HG03135 (cell line): ENCODE measurements at regions not wholly inside any gene's neighbourhood (a gene's known extent, or its start where the extent isn't known, plus 50 kb on each side); places are given as distances from the start of the nearest gene placed in this dataset.
"Not testable (repeated sequence)": the region's sequence is repeated elsewhere in the genome, so short reads cannot be mapped to it uniquely, and the experiment has no call there.

Experiments used
- ATAC-seq: cut with Tn5 transposase; IDR thresholded peaks from one replicate; pipeline ENCODE4 v1.9.1; 2021; ENCODE audit warnings: mild to moderate bottlenecking, moderate library complexity; ENCODE audit not compliant: unreplicated experiment

DNA sequence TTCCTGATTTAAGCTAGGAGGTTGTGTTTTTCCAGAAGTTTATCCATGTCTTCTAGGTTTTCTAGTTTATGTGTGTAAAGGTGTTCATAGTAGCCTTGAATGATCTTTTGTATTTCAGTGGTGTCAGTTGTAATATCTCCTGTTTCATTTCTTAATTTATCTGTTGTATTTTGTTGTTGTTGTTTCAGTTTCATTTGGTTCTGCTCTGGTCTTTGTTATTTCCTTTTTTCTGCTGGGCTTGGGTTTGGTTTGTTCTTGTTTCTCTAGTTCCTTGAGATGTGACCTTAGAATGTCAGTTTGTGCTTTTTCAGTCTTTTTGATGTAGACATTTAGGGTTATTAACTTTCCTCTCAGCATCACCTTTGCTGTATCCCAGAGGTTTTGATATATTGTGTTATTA, 62.8 kb downstream of the SCP2D1 start:
- ATAC-seq, result not testable (repeated sequence)

DNA sequence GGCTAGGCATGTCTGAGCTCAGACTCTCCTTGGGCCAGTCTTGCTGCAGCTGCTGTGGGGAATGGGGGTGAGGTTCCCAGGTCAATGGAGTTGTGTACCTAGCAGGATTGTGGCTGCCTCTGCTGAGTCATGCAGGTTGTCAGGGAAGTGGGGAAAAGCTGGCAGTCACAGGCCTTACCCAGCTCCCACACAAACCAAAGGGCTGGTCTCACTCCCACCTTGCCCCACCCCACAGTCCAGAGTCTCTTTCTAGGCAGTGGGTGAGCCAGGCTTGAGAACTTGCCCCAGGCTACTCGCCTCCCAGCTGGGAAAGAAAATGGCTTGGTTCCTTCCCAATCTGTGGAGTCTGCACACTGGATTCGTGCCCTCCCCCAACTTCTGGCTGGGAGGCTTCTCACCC, 65.7 kb downstream of the SCP2D1 start:
- no peak for ATAC-seq

DNA sequence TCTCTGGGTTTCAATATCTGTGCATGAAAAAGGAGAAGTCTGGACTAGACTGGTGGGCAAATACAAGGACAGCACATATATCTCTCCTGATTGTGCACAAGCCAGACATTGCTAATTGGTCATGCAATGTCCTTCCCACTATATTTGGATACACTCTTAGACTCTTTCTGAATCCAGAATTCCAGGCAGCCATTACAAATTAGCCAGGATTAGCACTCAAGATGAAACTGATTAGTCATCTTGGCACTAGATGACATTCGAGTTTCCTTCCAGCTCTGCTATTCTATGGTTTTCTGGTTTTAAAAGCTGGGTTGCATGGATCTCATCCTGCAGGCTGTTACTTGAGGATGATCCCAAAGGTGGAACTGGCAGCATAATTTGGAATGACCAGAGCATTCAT, 73.2 kb downstream of the SCP2D1 start:
- ATAC-seq, result no peak

DNA sequence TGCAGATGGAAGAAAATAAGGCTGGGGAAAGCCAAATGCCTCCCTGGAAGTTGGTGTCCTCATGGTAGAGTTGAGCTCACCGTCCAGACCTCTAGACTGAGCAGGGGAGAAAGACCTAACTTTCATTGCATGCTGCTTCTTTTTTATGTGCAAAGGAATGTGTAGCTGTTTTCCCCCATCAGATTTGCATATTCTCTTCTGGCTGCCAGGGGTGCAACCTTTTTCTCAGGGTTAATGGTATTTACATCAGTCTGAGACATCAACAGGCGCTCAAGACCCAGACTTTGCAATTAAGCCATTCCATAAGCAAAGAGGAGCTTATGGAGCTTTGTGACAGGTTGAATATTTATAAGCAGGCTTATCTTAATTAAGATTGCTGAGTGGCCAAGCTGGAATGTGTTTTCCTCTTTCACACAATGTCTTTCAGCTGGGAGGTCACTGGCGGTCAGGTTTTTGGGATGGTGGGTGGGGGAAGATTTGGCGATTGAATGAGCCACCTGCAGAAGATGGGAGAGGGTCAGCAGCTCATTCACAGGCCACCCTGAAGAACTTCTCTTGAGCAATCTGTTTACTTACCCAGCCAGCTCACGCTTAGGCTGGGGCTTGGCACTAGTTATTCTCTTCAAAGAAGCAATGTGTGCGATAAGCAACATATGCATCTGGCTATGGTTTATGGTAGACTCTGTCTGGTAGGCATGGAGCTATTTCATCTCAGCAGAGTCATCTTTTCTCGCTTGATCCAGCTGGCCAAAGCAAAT, 88.6 kb downstream of the SCP2D1 start:
- ATAC-seq, result no peak

DNA sequence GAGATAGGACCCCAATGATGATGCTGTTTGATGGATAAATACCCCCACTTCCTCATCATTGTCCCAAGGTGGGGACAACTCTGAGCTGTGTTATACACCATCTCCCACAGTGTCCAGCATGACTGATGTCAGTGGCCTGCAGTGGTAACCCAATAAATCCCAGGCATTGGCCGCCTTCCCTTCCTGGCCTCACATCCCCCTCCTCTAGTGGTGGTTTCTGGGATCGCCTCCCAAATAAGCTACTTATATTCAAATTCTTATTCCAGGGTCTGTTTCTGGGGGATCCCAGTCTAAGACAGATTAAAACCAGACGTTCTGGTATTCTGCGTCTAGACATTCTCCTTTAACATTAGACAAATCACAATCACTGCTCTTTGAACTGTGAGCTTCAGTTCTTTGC, 90.6 kb downstream of the SCP2D1 start:
- ATAC-seq, result no peak

DNA sequence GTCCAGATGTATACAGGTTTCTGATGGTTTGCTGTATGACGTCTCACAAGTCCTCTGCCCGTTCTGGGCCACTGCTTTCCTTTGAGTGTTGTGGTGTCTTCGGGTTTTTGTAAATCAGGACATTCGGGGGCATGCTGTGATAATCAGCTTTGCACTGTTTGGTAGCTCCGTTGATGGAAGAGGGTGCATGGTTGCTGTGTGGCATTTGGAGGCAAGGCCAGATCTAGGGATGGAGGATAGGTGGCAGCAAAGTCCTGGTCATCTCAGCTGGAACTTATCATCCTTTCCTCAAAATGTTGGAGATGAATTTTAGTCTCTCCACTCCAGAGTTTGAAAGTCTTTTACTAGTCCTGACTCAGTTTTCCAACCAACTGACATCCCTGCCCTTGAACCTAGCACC, 91.0 kb downstream of the SCP2D1 start:
- ATAC-seq, result no peak

DNA sequence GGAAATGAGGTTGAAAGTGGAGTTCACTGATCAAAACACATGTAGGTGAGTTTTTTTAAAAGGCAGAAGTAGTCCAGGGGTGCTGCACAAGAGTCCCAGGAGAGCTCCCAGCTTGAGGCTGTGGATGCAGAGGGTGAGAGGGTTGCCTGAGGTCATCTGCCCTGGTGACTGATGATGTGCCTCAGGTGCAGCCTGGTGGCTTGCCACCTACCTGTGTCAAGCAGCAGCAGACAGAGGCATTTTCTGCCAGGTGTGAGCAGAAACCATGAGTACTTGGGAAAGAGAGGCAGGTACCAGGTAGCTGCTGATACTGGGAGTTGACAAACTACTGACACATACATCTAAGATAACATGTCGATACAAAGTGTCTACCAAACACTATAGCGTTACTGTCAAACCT, 92.5 kb downstream of the SCP2D1 start:
- no peak for ATAC-seq

DNA sequence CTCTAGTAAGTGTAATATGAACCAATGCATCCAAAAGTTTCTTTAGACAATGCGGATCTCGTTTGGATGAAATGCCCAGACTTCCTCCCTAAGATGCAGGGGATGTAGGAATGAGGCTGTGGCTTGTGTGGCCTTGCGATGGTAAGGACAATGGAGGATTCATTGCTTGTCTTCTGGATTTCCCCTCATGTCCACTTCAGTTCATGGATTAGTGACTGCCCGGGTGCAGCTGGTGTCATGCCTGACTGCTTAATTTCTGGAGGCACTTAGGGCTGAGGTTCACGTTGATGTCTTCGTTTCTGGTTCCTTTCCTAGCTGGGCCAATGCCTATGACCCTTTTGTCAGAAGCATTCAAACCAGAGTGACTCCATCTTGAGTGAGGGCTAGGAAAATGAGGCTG, 93.8 kb downstream of the SCP2D1 start:
- ATAC-seq, result no peak

DNA sequence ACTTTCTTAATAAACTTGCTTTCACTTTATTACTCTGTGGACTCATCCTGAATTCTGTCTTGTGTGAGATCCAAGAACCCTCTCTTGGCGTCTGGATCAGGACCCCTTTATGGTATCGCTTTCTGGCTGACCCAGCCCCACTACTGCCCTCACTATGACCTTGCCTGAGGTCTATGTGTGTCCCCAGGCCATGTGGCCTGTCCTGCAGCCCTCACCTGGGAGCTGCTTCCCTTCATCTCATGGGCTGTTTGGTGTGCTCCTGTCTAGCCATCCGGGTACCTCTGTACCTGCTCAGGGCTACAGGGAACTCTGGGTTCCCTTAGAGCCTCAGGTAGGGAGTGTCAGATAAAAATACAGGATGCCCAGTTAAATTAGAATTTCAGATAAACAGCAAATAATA, 94.5 kb downstream of the SCP2D1 start:
- no peak for ATAC-seq

DNA sequence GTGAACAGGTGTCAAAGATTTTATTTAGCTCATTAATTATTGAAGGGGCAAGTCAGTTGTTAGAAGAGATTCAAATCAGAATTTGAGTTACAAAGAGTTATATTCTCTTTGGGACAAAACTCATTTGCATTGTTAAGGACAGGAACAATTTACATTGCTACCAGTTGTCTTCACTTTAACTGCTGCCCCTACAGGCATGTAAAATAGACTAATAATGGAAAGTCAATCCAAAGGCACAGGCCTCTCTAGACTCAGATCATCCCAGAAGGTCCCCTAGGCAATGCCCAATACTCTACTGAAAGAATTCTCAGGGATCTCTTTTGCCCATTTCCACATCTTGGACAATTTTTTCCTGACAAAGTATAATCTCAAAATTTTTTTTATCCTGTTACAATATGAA, 95.7 kb downstream of the SCP2D1 start:
- no peak for ATAC-seq

DNA sequence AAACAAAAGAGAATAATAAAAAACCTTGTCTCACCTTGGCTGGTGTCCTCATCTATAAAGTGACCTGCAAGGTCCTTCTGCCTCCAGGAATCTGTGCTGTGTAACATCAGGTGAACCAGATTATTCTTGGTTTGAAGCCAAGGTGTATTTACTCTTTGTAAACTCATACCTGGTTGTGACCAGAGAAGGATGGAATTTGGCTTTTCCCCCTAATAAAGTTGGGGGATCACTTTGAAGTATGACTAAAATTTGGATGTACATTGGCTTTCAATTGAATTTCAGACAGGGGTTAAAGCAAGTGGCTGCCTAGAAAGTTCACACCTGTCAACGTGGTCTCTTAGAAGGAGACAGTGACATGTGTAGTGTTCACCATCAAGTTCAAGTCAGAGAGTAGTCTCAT, 100.1 kb downstream of the SCP2D1 start:
- no peak for ATAC-seq

DNA sequence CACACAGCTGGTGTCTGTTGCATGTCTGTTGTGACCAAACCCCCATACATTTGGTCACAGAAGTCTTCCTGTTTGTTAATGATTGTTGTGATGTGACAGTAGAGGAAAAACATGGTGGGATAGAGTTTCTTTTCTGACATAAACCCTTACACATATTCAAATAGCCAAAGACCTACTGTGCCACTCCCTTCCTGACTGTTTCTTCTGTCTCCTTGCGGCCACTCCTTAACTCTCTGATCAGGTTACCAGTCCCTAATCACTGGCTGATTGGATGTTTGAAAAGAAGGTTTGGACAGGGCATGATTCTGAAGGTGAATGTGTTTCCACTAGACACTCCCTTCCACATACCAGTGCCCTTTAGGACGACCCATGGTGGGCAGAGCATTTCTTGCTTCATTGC, 101.2 kb downstream of the SCP2D1 start:
- no peak for ATAC-seq

DNA sequence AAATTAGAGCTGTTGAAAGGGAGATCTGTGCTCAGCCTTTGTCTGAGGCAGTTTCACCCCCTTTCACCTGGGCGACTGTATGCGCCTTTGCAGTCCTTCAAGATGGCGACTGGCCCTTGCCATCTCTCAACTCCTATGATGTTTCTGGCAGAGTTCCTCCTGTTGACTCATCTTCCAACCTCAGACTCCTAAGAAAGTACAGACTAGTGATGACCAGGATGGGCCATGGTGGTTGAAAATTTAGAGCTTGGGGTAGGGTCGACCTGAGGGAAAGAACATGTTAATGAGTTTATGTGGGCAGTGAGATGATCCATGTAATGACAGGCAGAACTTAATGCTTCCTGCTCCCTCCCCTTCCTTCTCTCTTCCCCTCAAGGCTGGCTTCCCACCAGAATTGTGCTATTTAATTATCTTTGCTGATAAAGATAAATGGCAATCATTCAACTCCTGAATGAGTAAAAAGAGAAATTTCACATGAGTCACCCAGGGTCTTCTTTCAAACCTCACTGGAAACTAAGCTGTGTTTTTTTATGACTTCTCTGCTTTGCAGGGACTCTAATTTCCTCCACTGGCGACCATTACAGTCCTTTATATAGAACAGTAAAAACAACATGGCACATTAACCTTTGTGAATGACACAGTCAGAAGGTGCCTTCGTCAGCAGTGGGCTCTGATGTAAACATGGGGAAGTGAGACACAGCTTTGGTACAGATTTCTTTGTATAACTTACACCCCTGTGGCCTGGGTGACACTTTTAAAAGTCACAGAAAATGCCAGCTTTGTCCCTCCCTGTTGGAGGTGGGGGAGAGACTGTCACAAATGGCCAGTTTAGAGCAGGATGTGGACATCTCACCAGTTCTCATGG, 103.5 kb downstream of the SCP2D1 start:
- no peak for ATAC-seq

DNA sequence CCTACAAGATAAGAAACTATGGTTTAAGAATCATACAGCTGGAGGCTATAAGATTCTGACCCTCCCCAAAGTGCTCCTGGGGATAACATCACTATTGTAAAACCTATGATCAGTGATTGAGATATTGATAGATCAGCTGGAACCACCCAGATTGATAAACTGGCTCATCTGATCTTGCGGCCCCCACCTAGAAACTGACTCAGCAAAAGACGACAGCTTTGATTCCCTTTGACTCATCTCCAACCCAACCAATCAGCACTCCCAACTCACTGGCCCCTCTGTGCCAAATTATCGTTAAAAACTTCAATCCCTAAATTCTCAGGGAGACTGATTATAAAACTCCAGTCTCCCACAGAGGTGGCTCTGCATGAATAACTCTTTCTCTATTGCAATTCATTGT, 106.4 kb downstream of the SCP2D1 start:
- no peak for ATAC-seq

DNA sequence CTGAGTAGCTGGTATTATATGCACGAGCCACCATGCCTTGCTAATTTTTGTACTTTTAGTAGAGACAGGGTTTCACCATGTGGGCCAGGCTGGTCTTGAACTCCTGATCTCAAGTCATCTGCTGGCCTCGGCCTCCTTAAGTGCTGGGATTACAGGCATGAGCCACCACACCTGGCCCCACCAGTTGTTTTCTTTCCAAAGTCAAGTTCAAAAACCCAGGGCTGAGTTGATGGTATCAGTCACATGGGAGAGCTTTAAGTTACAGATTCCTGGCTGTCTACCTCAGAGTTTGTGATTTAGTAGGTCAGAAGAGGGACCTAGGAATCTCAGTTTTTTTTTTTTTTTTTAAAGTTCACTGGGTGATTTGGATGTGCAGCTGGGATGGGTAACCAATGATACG, 107.7 kb downstream of the SCP2D1 start:
- no peak for ATAC-seq

DNA sequence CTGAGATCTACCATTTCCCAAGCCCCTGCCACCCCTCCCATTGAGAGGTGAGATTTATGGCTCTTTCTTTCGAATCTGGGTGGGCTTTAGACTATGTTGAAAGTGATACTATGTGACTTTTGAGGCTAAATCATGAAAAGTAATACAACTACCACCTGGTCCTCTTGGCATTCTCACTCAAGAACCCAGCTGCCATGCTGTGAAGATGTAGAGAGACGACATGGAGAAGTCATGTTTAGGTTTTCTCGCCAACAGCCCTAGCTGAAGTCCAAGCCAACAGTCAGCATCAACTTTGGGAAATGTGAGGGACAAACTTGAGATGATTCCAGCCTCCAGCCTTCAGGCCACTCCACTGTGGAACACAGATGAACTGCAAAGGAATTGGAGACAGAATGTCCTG, 108.7 kb downstream of the SCP2D1 start:
- ATAC-seq, result no peak

DNA sequence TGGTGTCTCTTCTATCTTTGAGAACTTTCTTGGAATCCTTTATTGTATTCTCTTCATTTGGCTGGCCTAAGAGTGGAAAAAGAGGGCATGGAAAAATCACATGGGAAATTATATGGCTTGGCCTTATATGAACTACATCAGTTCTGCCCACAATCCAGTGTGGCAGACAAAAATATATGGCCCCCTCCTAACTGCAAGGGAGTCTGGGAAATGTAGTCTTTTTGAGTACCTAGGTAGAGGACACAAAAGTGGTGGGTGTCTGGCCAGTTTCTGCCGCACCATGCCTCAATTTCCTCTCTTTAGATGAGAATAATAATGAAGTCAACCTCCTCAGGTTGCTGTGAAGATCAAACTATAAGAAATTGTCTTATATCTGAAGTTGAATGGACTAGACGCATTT, 109.3 kb downstream of the SCP2D1 start:
- no peak for ATAC-seq

DNA sequence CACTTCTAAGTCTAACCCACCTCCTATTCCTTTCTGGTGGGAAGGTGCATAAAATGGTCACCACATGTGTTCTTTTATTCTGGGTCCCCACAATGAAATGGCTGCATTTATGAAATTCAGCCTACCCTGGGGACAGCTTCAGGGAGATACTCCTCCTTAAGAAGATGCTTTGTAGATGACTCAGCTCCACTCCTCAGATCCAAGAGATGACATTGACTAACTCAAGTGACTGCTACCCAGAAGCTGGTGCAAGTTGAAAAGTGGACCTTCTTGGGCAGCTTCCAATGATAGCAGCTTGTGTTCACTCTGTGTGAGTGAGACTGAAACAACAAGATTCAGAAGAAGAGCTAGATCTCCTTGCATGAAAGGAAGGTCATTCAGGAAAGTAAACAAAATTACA, 113.4 kb downstream of the SCP2D1 start:
- no peak for ATAC-seq

DNA sequence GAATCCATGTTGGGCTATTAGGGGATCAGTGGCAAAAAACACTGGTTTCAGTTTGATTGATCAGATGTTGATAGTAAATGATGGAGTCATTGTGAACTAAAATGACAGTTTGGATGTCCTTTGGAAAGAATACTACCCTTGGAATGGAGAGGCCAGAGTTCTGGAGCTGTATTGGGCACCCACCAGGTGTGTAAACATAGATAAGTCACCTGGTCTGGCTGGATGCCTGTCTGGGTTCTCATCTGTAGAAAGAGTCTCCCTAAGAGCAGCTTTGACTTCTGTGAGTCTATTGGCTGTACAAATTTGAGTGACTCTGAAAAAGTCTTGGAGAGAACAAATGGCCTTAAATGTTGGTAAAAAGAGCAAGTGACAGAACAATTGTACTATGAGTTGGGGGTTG, 115.0 kb downstream of the SCP2D1 start:
- ATAC-seq, result no peak

DNA sequence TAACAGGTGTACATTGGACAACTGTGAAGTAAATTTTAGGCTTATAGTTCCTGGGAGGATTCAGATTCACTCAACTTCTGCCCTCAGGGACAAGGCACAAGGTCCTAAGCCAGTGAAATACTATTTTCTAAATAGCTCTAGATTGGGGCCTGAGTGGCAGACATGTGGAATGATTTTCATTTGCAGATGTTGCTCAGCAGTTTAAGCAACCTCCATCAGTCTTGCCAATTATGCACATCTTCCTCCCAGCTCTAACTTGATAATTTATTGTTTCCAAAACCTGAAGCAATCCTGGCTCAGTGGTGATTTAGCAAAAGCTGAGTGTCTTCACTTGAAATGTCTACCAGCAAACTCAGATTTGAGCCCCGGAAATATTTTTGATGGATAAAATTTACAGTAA, 116.2 kb downstream of the SCP2D1 start:
- ATAC-seq, result no peak

DNA sequence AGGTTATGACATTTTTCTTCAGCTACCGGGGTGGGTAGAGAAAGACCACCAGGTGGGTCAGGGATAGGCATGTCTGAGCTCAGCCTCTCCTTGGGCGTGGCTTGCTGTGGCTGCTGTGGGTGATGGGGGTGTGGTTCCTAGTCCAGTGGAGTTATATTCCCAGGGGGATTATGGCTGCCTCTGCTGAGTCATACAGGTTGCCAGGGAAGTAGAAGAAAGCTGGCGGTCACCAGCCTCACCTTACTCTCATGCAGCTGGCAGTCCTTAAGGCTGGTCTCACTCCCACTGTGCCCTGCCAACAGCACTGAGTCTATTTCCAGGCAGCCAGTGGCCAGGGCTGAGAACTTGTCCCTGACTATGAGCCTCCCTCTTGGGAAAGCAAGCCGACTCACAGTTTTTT, 130.0 kb downstream of the SCP2D1 start:
- ATAC-seq, result no peak

DNA sequence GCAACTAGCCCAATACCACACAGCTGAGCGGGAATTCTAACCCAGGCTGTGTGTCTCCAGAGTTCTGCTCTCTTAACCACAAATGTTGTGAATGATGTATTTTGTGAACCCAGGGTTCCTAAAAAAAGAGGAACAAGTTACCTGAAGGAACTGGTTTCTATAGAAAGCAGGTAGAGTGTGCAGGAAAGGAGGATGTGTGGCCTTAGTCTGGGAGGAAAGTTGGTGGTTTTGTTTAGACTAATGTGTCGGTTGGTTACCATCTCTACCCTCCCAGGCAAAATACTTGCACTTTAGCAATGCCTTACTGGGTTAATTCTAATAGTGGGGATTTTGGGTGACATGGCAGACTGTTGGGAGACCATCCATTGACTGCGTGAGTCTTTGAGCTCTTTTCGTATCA, 143.3 kb downstream of the SCP2D1 start:
- no peak for ATAC-seq
